Ascending aorta (tissue), 2 donors: ENCODE measurements at regions not wholly inside any gene's neighbourhood (a gene's known extent, or its start where the extent isn't known, plus 50 kb on each side); places are given as distances from the start of the nearest gene placed in this dataset.

Experiments
- DNase-seq, 2 donors: peaks; one replicate each; pipeline ENCODE4 v3.0.0-alpha.2; 2019; ENCODE audit warnings: low spot score in 2 of 2
- H3K27ac ChIP-seq, 2 donors: fragments of 200-600 bp; sonication (generic); one replicate each; pipeline ENCODE4 v1.5.1; 2016 to 2017; ENCODE audit warnings: mild to moderate bottlenecking in 1 of 2
- H3K27me3 ChIP-seq: fragments of 200-600 bp; sonication (generic); one replicate; pipeline ENCODE4 v1.5.1; 2017
- H3K36me3 ChIP-seq, 2 donors: fragments of 200-600 bp; sonication (generic); one replicate each; pipeline ENCODE4 v1.5.1; 2016
- H3K4me1 ChIP-seq, 2 donors: fragments of 200-600 bp; sonication (generic); one replicate each; pipeline ENCODE4 v1.5.1; 2016 to 2017; ENCODE audit warnings: mild to moderate bottlenecking in 1 of 2
- H3K4me3 ChIP-seq, 2 donors: fragments of 200-600 bp; sonication (generic); one replicate each; pipeline ENCODE4 v1.5.1; 2016 to 2017; ENCODE audit warnings: mild to moderate bottlenecking in 1 of 2
- H3K9me3 ChIP-seq, 2 donors: fragments of 200-600 bp; sonication (generic); one replicate each; pipeline ENCODE4 v1.5.1; 2016
- intact Hi-C: fragments of 100-400 bp; cut with DNase I; formaldehyde crosslinking; loops from one replicate; pipeline ENCODE4 v1.15.1; 2023
- TF ChIP-seq, protein P1 (sequence below), 3 experiments: fragments of 200-600 bp in 2 of 3; fragments of 450-650 bp in 1 of 3; sonication (generic) in 2 of 3; IDR thresholded peaks; one replicate each; pipeline ENCODE4 v1.5.1; 2016 to 2019; ENCODE audit warnings: antibody characterized with exemption in 3 of 3, mild to moderate bottlenecking in 1 of 3, moderate library complexity in 1 of 3

DNA sequence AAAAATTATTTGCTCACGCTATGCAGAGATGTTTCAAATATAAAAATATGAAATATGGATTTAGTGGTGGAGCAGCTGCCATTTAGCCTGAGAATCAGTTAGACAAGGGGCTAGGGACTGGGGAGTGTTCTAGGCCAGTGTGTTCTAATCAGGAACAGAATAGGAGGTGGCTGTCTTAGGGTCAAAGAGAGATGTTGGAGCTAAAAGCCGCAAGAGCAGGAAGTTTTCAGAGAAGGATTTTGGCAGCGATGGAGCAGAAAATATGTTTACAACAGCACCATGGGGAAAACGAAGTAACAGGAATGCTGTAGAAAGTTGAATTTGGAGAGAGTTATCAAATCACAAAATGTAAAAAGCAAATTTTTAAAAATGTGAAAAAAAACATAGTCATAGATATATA, 314.0 kb upstream of the SEMA3A start:
- TF ChIP-seq, protein P1, sequence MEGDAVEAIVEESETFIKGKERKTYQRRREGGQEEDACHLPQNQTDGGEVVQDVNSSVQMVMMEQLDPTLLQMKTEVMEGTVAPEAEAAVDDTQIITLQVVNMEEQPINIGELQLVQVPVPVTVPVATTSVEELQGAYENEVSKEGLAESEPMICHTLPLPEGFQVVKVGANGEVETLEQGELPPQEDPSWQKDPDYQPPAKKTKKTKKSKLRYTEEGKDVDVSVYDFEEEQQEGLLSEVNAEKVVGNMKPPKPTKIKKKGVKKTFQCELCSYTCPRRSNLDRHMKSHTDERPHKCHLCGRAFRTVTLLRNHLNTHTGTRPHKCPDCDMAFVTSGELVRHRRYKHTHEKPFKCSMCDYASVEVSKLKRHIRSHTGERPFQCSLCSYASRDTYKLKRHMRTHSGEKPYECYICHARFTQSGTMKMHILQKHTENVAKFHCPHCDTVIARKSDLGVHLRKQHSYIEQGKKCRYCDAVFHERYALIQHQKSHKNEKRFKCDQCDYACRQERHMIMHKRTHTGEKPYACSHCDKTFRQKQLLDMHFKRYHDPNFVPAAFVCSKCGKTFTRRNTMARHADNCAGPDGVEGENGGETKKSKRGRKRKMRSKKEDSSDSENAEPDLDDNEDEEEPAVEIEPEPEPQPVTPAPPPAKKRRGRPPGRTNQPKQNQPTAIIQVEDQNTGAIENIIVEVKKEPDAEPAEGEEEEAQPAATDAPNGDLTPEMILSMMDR (IDR thresholded peaks at IDR 0.05) = no peak
- no peak overlapping the region for H3K4me3 ChIP-seq
- H3K36me3 ChIP-seq = no peaks in the 10 kb centered on the region
- no peaks in the 10 kb centered on the region for H3K9me3 ChIP-seq
- intact Hi-C loops = no loop called here
- H3K4me1 ChIP-seq = no peaks in the 10 kb centered on the region
- no peak overlapping the region for H3K27ac ChIP-seq
- H3K27me3 ChIP-seq = no peaks in the 10 kb centered on the region
- DNase-seq = no peak

DNA sequence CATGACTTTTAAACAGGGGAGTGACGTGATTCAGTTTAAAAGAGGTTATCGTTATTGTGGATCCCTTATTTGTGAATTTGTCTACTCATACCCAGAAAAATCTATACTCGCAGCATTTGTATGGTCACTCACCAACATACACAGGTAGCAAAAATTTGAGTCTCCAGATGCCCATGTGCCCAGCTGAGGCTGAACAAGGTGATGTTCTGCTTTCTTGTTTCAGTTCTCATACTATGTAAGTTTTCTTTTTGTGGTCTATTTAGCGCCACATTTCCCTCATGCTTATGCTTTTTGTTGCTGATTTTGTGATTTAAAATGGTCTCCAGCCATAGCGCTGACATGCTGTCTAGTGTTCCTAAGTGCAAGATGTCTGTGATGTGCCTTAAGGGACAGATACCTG, 312.9 kb upstream of the SEMA3A start:
- Histone ChIP-seq H3K27ac (no peak overlapping the region), H3K4me3 (no peak overlapping the region), H3K4me1 (no peaks in the 10 kb centered on the region), H3K27me3 (no peaks in the 10 kb centered on the region), H3K36me3 (no peaks in the 10 kb centered on the region), H3K9me3 (no peaks in the 10 kb centered on the region)
- no peak for DNase-seq
- TF ChIP-seq, protein P1 (IDR thresholded peaks at IDR 0.05) = no peak
- intact Hi-C loops = no loop called here

DNA sequence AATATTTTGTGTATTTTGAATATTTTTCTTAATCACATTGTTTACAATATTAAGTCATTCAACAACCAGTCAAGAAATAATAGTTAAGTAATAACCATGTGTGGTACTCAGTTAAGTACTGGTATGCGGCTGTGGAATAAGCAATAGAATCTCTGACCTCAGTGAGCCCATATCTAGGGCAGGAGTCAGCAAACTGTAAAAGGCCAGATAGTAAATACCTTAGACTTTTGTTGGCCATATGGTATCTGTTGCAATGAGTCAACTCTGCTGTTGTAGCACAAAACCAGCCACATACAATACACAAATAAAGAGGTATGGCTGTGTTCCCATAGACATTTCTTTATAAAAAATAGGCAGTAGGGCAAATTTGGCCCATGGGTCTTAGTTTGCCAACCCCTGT, 311.6 kb upstream of the SEMA3A start:
- TF ChIP-seq, protein P1 (IDR thresholded peaks at IDR 0.05) = no peak
- Histone ChIP-seq H3K27ac (no peak overlapping the region), H3K4me3 (no peak overlapping the region), H3K36me3 (no peaks in the 10 kb centered on the region), H3K9me3 (no peaks in the 10 kb centered on the region), H3K27me3 (no peaks in the 10 kb centered on the region), H3K4me1 (no peaks in the 10 kb centered on the region)
- intact Hi-C loops = no loop called here
- DNase-seq = no peak

DNA sequence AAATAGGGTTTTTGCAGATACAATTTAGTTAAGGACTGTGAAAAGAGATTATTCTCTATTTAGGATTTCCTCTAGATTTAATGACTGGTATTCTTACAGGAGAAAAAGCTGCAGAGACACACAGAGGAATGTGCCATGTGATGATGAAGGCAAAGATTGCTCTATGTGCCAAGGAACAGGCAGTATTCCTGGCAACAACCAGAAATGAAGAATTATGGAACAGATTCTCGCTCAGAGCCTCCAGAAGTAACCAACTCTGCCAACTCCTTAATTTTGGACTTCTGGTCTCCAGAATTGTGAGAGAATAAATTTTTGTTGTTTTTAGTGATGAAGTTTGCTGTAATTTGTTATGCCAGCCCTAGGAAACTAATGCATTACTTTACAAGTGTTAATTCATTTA, 307.6 kb upstream of the SEMA3A start:
- no peak overlapping the region for H3K4me3 ChIP-seq
- TF ChIP-seq, protein P1 (IDR thresholded peaks at IDR 0.05) = no peak

DNA sequence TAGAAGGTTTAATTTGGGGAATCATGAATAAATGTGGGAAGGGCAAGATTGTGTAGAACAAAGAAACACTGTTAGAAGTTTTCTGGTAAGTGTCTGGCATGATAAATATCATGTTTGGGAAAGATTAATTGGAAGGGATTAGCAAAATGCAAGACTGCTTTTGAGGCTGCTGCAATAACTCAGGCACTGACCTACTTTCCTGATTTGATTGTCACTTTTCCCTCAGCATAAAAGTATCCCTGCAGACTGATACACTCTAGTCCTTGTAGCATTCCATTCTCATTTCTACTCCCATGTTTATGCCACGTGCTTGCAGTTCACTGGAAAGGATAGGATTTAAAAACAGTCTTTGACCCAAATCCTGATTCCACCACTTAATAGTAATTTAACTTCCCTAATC, 303.3 kb upstream of the SEMA3A start:
- intact Hi-C loops = no loop called here
- Histone ChIP-seq H3K4me3 (no peak overlapping the region), H3K4me1 (no peaks in the 10 kb centered on the region), H3K27me3 (no peaks in the 10 kb centered on the region), H3K9me3 (no peaks in the 10 kb centered on the region), H3K36me3 (no peaks in the 10 kb centered on the region), H3K27ac (no peak overlapping the region)
- TF ChIP-seq, protein P1 (IDR thresholded peaks at IDR 0.05) = no peak
- no peak for DNase-seq

More for the DNA sequence above, 307.6 kb upstream of the SEMA3A start:
- H3K4me1 ChIP-seq = no peaks in the 10 kb centered on the region
- H3K9me3 ChIP-seq = no peaks in the 10 kb centered on the region
- no peaks in the 10 kb centered on the region for H3K27me3 ChIP-seq
- no peaks in the 10 kb centered on the region for H3K36me3 ChIP-seq
- intact Hi-C loops = no loop called here
- H3K27ac ChIP-seq = no peak overlapping the region
- no peak for DNase-seq

DNA sequence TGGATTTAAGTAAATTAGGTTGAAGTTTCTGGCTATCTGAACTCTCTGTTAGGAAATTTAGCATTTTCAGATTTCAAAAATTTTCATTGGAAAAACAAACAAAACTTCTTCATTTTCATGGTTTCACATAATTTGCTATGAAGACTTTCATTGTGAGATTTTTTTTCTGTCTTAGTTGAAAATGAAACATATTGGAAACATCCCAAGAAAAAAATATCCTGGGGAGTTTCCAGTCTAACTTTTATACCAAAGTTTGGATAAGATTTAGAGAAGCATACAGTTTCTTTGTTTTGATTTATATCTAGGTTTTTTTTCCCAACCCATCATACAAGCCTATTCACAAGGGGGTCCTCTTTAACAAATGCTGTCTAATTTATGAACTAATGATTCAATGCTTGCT, 300.5 kb upstream of the SEMA3A start:
- intact Hi-C loops = no loop called here
- Histone ChIP-seq H3K27me3 (no peaks in the 10 kb centered on the region), H3K4me1 (no peaks in the 10 kb centered on the region), H3K9me3 (no peaks in the 10 kb centered on the region), H3K36me3 (no peaks in the 10 kb centered on the region), H3K27ac (no peak overlapping the region), H3K4me3 (no peak overlapping the region)
- no peak for DNase-seq
- TF ChIP-seq, protein P1 (IDR thresholded peaks at IDR 0.05) = no peak
